ENCODE measurements at regions not wholly inside any gene's neighbourhood (a gene's known extent, or its start where the extent isn't known, plus 50 kb on each side); places are given as distances from the start of the nearest gene placed in this dataset.
A peak's percentile ranks its signal among the peaks of the same experiment; 100 is the strongest.

DNA sequence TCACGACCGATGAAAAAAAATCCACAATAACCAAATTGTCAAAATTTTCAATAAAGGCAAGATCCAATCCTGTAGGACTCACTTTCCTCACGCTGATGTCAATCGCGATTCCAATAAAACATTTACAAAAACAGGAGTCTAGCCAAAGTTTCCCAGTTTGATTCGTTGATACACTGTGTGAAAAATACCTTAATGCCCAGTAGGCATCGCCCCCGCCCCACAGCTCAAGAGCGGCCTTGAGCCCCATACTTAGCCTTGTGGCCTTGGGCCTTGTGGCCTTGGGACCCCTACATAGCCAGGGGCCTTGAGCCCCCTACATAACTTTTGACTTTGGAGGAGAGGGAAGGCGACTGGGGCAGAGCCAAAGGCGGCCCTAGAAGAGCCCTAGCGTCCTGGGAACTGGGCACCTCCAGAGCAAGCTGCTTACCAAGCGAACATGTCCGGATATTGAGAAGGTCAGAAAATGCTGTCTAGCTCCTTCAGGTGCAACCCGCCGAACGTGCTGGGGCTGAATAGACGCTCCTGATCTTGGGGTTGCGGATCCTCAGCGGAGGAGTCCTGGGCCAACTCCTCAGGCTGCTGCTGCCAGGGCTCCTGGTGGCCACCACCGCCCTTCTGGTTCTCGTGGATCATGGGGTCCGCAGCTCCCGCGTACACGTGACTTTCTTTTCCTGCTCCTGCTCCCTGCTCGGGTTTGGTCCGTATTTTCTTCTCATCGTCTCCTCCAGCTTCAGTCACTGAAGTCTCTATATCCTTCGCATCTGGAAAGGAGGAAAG, 62.9 kb downstream of the RHOXF2B start:
- Histone ChIP-seq H3K4me3 (ENCODE audit: low read depth, low read length) (peak overlapping the region; percentile 34), H3K27me3 (ENCODE audit: control insufficient read depth, insufficient read depth, low read length) (no peaks in the 10 kb centered on the region), H3K9me3 (ENCODE audit: control insufficient read depth, low read length) (no peaks in the 10 kb centered on the region), H3K4me2 (ENCODE audit: low read length) (peak overlapping the region; percentile 62), H3K9ac (no peak overlapping the region), H3K4me1 (no peaks in the 10 kb centered on the region), H3K79me2 (no peaks in the 10 kb centered on the region), H2AFZ (no peak overlapping the region), H3K27ac (no peak overlapping the region), H3K36me3 (ENCODE audit: control insufficient read depth, insufficient read depth, low read length) (no peaks in the 10 kb centered on the region)
- TF ChIP-seq, protein P1, sequence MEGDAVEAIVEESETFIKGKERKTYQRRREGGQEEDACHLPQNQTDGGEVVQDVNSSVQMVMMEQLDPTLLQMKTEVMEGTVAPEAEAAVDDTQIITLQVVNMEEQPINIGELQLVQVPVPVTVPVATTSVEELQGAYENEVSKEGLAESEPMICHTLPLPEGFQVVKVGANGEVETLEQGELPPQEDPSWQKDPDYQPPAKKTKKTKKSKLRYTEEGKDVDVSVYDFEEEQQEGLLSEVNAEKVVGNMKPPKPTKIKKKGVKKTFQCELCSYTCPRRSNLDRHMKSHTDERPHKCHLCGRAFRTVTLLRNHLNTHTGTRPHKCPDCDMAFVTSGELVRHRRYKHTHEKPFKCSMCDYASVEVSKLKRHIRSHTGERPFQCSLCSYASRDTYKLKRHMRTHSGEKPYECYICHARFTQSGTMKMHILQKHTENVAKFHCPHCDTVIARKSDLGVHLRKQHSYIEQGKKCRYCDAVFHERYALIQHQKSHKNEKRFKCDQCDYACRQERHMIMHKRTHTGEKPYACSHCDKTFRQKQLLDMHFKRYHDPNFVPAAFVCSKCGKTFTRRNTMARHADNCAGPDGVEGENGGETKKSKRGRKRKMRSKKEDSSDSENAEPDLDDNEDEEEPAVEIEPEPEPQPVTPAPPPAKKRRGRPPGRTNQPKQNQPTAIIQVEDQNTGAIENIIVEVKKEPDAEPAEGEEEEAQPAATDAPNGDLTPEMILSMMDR (IDR thresholded peaks at IDR 0.05) = no peak

DNA sequence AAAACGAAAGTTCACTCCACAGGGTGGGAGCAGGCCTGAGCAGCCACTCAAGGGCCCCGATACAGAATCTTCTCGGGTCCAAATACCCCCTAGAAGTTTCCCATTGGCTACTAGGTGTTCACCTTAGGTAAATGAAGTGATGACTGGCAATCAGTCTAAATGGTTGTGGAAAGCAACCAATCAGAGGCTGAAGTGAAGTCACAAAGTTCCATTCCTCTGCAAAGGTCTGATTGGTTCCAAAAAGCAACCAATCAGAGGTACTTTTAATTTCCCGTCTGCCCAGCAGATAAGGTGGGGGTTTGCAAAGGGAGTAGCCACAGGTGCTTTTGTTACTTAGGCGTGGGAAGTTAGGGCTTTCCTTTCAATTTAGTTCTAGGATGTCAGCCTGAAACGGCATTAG, 58.2 kb upstream of the NKAP start:
- Histone ChIP-seq H3K9ac (no peak overlapping the region), H3K4me1 (no peaks in the 10 kb centered on the region), H3K4me3 (ENCODE audit: low read depth, low read length) (no peak overlapping the region), H2AFZ (no peak overlapping the region), H3K4me2 (ENCODE audit: low read length) (no peak overlapping the region), H3K9me3 (ENCODE audit: control insufficient read depth, low read length) (no peaks in the 10 kb centered on the region), H3K27ac (no peak overlapping the region), H3K27me3 (ENCODE audit: control insufficient read depth, insufficient read depth, low read length) (peaks cover 5% of the 10 kb centered on the region), H3K79me2 (no peaks in the 10 kb centered on the region), H3K36me3 (ENCODE audit: control insufficient read depth, insufficient read depth, low read length) (no peaks in the 10 kb centered on the region)
- TF ChIP-seq, protein P1 (IDR thresholded peaks at IDR 0.05) = no peak

DNA sequence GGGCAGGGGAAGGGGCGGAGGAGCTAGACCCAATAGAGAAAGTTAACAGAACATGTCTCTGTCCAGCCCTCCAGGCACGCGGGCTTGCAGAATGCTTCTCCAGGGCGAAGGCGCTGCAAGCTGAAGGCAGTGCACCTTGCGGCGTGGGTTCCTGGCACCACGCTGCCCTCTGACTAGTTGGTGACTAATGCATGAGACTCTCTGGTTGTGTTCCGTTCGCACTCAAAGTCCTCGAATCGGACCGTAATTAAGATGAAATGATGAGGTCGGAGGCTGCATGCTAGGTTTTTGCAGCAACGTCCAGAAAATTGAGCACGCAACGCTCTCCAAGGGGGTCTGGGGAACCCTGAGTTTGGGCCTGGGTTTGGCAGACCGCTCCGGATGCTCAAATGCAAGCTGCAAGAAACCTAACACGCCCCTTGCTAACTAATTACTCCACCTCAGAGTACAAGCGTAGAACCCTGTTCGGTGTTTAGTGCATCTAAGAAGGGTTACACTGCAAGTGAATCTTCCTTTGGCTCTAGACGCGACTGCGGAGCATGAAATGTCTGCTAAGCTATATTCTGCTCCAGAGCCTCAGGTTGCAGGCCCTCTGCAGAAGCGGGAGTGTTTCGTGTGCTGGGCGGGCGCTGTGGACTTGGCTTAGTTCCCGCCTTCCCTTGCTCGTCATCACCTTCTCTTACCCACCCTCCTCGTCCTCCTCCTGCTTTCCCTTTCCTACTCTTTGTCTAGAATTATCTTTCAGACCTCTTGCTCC, 57.1 kb upstream of the NKAP start:
- no peaks in the 10 kb centered on the region for H3K9me3 ChIP-seq (ENCODE audit: control insufficient read depth, low read length)
- H3K4me1 ChIP-seq = no peaks in the 10 kb centered on the region
- peaks cover 5% of the 10 kb centered on the region for H3K27me3 ChIP-seq (ENCODE audit: control insufficient read depth, insufficient read depth, low read length)
- H2AFZ ChIP-seq = no peak overlapping the region
- no peak overlapping the region for H3K27ac ChIP-seq
- no peak overlapping the region for H3K4me2 ChIP-seq (ENCODE audit: low read length)
- H3K4me3 ChIP-seq (ENCODE audit: low read depth, low read length) = no peak overlapping the region
- H3K9ac ChIP-seq = no peak overlapping the region
- TF ChIP-seq, protein P1 (IDR thresholded peaks at IDR 0.05) = no peak
- H3K79me2 ChIP-seq = no peaks in the 10 kb centered on the region
- H3K36me3 ChIP-seq (ENCODE audit: control insufficient read depth, insufficient read depth, low read length) = no peaks in the 10 kb centered on the region

DNA sequence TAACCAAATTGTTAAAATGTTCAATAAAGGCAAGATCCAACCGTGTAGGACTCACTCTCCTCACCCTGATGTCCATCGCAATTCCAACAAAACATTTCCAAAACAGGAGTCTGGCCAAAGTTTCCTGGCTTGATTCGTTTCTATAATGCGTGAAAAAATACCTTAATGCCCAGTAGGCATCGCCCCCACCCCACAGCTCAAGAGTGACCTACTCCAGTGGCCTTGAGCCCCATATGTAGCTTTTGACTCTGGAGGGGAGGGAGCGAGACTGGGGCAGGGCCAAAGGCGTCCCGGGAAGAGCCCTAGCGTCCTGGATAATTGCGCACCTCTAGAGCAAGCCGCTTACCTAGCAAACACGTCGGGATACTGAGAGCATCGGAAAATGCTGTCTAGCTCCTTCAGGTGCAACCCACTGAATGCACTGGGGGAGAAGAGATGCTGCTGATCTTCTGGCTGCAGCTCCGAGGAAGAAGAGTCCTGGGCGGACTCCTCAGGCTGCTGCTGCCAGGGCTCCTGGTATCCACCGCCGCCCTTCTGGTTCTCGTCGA, 55.6 kb upstream of the NKAP start:
- Histone ChIP-seq H2AFZ (no peak overlapping the region), H3K4me2 (ENCODE audit: low read length) (no peak overlapping the region), H3K9me3 (ENCODE audit: control insufficient read depth, low read length) (no peaks in the 10 kb centered on the region), H3K4me3 (ENCODE audit: low read depth, low read length) (no peak overlapping the region), H3K27ac (no peak overlapping the region), H3K79me2 (no peaks in the 10 kb centered on the region), H3K27me3 (ENCODE audit: control insufficient read depth, insufficient read depth, low read length) (peaks cover 5% of the 10 kb centered on the region), H3K9ac (no peak overlapping the region), H3K4me1 (no peaks in the 10 kb centered on the region), H3K36me3 (ENCODE audit: control insufficient read depth, insufficient read depth, low read length) (no peaks in the 10 kb centered on the region)
- TF ChIP-seq, protein P1 (IDR thresholded peaks at IDR 0.05) = no peak
